GM12864 (cell line): ENCODE measurements at regions not wholly inside any gene's neighbourhood (a gene's known extent, or its start where the extent isn't known, plus 50 kb on each side); places are given as distances from the start of the nearest gene placed in this dataset.
"Not testable (repeated sequence)": the region's sequence is repeated elsewhere in the genome, so short reads cannot be mapped to it uniquely, and the experiment has no call there.

ENCODE experiments used
- DNase-seq: peaks from one replicate; pipeline ENCODE4 v3.0.0-alpha.2; 2011; ENCODE audit warnings: low read depth
- H3K4me3 ChIP-seq: 2 replicates; pipeline ENCODE4 v1.5.1; 2011; ENCODE audit warnings: mild to moderate bottlenecking, low read depth, low read length, control low read depth
- CTCF ChIP-seq: IDR thresholded peaks from 2 replicates; pipeline ENCODE4 v1.5.1; 2011; ENCODE audit warnings: low read depth, mild to moderate bottlenecking, moderate library complexity, low read length, control low read depth, inconsistent platforms; ENCODE audit errors: missing control alignments

- no peak for TF ChIP-seq CTCF
- DNase-seq = no peak
Measured at GRCh38 chr6:141956868-141957267, 175.9 kb upstream of the GJE1 start.

GRCh38 chr6:141956046-141956761 lies 176.5 kb upstream of the GJE1 start:
- no peak for DNase-seq
- no peak for TF ChIP-seq CTCF

More at GRCh38 chr6:141956868-141957267, 175.9 kb upstream of the GJE1 start:
- H3K4me3 ChIP-seq = no peak overlapping the region

GRCh38 chr6:141953072-141953471 lies 179.7 kb upstream of the GJE1 start:
- no peak for DNase-seq
- no peak for TF ChIP-seq CTCF
- no peak overlapping the region for H3K4me3 ChIP-seq

More at GRCh38 chr6:141956046-141956761, 176.5 kb upstream of the GJE1 start:
- no peak overlapping the region for H3K4me3 ChIP-seq

GRCh38 chr6:141946502-141946901 lies 186.2 kb upstream of the GJE1 start:
- DNase-seq = no peak
- no peak for TF ChIP-seq CTCF
- no peak overlapping the region for H3K4me3 ChIP-seq

GRCh38 chr6:141938664-141939063 lies 194.1 kb upstream of the GJE1 start:
- DNase-seq = no peak
- TF ChIP-seq CTCF = no peak
- no peak overlapping the region for H3K4me3 ChIP-seq

- DNase-seq = no peak
- no peak overlapping the region for H3K4me3 ChIP-seq
- TF ChIP-seq CTCF = no peak
Measured at GRCh38 chr6:141932685-141933084, 200.0 kb upstream of the GJE1 start.

- H3K4me3 ChIP-seq, DNase-seq: not testable (repeated sequence)
Measured at GRCh38 chr6:141926200-141926900, 206.4 kb upstream of the GJE1 start.
